SU-DHL-6 (cell line): ENCODE measurements at regions not wholly inside any gene's neighbourhood (a gene's known extent, or its start where the extent isn't known, plus 50 kb on each side); places are given as distances from the start of the nearest gene placed in this dataset.

Source experiments
- CTCF ChIP-seq: fragments of 200-600 bp; sonication (generic); IDR thresholded peaks from one replicate; pipeline ENCODE4 v1.5.1; 2017; ENCODE audit warnings: antibody characterized with exemption, mild to moderate bottlenecking, low read length, moderate library complexity; ENCODE audit not compliant: insufficient read depth, poor library complexity, severe bottlenecking
- EZH2phosphoT487 ChIP-seq: fragments of 200-600 bp; sonication (generic), shearing (Covaris generic); conservative IDR thresholded peaks from 2 replicates; pipeline ENCODE4 v1.6.1; 2018; ENCODE audit warnings: mild to moderate bottlenecking, antibody characterized with exemption, low read length, moderate library complexity, mixed read lengths

GRCh38 chr9:108133680-108134079 lies 644.1 kb upstream of the KLF4 start:
- TF ChIP-seq CTCF, result no peak
- no peak for TF ChIP-seq EZH2phosphoT487
